ENCODE measurements at regions not wholly inside any gene's neighbourhood (a gene's known extent, or its start where the extent isn't known, plus 50 kb on each side); places are given as distances from the start of the nearest gene placed in this dataset.

DNA sequence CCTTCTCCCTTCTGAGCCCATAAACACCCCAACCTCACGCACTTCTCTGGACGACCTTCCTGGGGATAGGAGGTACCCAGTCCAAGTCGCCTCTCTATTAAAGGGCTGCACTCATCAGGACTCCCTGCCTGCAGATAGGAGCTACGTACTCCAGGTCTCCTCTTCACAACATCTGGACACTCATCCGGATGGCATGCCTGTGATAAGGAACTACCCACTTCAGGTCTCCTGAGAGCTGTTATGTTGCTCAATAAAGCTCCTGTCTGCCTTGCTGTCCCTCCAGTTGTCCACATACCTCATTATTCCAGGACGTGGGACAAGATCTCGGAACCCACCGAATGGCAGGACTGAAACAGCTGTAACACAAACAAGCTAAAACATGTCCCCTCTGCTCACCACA is 548.0 kb downstream of the TBC1D32 start:
- TF ChIP-seq, protein P1, sequence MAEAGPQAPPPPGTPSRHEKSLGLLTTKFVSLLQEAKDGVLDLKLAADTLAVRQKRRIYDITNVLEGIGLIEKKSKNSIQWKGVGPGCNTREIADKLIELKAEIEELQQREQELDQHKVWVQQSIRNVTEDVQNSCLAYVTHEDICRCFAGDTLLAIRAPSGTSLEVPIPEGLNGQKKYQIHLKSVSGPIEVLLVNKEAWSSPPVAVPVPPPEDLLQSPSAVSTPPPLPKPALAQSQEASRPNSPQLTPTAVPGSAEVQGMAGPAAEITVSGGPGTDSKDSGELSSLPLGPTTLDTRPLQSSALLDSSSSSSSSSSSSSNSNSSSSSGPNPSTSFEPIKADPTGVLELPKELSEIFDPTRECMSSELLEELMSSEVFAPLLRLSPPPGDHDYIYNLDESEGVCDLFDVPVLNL (CRISPR knock-in tag; IDR thresholded peaks at IDR 0.05; ENCODE audit: borderline replicate concordance, low read depth), result no peak
- TF ChIP-seq, protein P2, sequence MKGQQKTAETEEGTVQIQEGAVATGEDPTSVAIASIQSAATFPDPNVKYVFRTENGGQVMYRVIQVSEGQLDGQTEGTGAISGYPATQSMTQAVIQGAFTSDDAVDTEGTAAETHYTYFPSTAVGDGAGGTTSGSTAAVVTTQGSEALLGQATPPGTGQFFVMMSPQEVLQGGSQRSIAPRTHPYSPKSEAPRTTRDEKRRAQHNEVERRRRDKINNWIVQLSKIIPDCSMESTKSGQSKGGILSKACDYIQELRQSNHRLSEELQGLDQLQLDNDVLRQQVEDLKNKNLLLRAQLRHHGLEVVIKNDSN (CRISPR knock-in tag; IDR thresholded peaks at IDR 0.05), result no peak
- TF ChIP-seq, protein P3, sequence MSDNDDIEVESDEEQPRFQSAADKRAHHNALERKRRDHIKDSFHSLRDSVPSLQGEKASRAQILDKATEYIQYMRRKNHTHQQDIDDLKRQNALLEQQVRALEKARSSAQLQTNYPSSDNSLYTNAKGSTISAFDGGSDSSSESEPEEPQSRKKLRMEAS (CRISPR knock-in tag; IDR thresholded peaks at IDR 0.05), result no peak
- ATAC-seq (no peak), DNase-seq (ENCODE audit: low spot score) (no peak)
- POLR2A ChIA-PET, result no interaction called here
- no peaks in the 10 kb centered on the region for H3K4me1 Mint-ChIP-seq
- H3K9me3 Mint-ChIP-seq, result no peaks in the 10 kb centered on the region; the same call in 1 of the 2 replicates
- CTCF ChIA-PET, result no interaction called here
- no peaks in the 10 kb centered on the region for H3K36me3 Mint-ChIP-seq
- no peak overlapping the region for H3K27ac Mint-ChIP-seq
- no peak overlapping the region for H3K4me3 Mint-ChIP-seq
- no peaks in the 10 kb centered on the region for H3K27me3 Mint-ChIP-seq (ENCODE audit: low read depth)

DNA sequence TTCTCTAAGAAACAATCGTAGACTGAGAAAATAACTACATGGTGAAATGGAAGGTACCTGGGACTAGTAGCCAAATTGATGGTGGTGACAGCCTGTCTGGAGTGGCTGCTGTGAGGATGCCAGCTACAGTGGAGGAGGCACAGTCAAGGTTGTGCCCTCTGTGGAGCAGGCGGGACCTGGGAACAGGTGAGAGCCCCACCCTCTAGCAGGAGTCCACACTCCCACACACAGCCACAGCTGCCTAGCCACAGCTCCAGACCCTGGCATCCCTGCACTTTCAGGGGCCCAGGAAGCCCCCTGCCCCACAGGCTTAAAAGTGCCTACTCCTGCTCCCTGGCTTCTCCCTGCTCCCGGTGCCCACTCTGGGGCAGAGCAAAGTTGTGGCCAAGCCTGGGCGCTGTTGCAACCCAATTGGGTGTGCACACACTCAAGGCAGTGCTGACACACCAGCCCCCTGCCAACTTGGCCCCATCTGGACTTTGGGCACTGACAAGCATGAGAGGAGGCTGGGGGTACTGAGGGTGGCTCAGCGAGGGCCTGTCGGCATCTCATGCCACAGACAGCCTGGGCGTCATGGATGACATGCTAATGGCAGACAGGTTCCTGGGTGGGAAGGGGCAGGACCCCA is 548.7 kb downstream of the TBC1D32 start:
- no peak overlapping the region for H3K27ac Mint-ChIP-seq
- CTCF ChIA-PET, result no interaction called here
- no peaks in the 10 kb centered on the region for H3K36me3 Mint-ChIP-seq
- H3K9me3 Mint-ChIP-seq, result no peaks in the 10 kb centered on the region; the same call in 1 of the 2 replicates
- no peaks in the 10 kb centered on the region for H3K27me3 Mint-ChIP-seq (ENCODE audit: low read depth)
- DNase-seq (ENCODE audit: low spot score) (no peak), ATAC-seq (no peak)
- POLR2A ChIA-PET, result no interaction called here
- no peak overlapping the region for H3K4me3 Mint-ChIP-seq
- TF ChIP-seq ZNF121 (CRISPR knock-in tag; IDR thresholded peaks at IDR 0.05) (no peak), CREB1 (CRISPR knock-in tag; IDR thresholded peaks at IDR 0.05) (no peak), NFE2L1 (CRISPR knock-in tag; IDR thresholded peaks at IDR 0.05) (no peak), ZBTB21 (CRISPR knock-in tag; IDR thresholded peaks at IDR 0.05; ENCODE audit: borderline replicate concordance) (no peak), ZNF219 (CRISPR knock-in tag; IDR thresholded peaks at IDR 0.05; ENCODE audit: borderline replicate concordance) (no peak), FOXK1 (CRISPR knock-in tag; IDR thresholded peaks at IDR 0.05) (no peak), ZNF138 (CRISPR knock-in tag; conservative IDR thresholded peaks at IDR 0.05) (no peak)
- TF ChIP-seq, protein P4, sequence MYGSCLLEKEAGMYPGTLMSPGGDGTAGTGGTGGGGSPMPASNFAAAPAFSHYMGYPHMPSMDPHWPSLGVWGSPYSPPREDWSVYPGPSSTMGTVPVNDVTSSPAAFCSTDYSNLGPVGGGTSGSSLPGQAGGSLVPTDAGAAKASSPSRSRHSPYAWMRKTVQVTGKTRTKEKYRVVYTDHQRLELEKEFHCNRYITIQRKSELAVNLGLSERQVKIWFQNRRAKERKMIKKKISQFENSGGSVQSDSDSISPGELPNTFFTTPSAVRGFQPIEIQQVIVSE (CRISPR knock-in tag; IDR thresholded peaks at IDR 0.05; ENCODE audit: borderline replicate concordance), result no peak
- TF ChIP-seq, protein P2 (CRISPR knock-in tag; IDR thresholded peaks at IDR 0.05), result no peak
- TF ChIP-seq, protein P5, sequence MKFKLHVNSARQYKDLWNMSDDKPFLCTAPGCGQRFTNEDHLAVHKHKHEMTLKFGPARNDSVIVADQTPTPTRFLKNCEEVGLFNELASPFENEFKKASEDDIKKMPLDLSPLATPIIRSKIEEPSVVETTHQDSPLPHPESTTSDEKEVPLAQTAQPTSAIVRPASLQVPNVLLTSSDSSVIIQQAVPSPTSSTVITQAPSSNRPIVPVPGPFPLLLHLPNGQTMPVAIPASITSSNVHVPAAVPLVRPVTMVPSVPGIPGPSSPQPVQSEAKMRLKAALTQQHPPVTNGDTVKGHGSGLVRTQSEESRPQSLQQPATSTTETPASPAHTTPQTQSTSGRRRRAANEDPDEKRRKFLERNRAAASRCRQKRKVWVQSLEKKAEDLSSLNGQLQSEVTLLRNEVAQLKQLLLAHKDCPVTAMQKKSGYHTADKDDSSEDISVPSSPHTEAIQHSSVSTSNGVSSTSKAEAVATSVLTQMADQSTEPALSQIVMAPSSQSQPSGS (CRISPR knock-in tag; IDR thresholded peaks at IDR 0.05; ENCODE audit: borderline replicate concordance, low read depth), result no peak
- TF ChIP-seq, protein P6, sequence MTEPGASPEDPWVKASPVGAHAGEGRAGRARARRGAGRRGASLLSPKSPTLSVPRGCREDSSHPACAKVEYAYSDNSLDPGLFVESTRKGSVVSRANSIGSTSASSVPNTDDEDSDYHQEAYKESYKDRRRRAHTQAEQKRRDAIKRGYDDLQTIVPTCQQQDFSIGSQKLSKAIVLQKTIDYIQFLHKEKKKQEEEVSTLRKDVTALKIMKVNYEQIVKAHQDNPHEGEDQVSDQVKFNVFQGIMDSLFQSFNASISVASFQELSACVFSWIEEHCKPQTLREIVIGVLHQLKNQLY (CRISPR knock-in tag; IDR thresholded peaks at IDR 0.05), result no peak
- TF ChIP-seq, protein P7, sequence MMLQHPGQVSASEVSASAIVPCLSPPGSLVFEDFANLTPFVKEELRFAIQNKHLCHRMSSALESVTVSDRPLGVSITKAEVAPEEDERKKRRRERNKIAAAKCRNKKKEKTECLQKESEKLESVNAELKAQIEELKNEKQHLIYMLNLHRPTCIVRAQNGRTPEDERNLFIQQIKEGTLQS (CRISPR knock-in tag; conservative IDR thresholded peaks at IDR 0.05), result no peak
- H3K4me1 Mint-ChIP-seq, result no peaks in the 10 kb centered on the region

DNA sequence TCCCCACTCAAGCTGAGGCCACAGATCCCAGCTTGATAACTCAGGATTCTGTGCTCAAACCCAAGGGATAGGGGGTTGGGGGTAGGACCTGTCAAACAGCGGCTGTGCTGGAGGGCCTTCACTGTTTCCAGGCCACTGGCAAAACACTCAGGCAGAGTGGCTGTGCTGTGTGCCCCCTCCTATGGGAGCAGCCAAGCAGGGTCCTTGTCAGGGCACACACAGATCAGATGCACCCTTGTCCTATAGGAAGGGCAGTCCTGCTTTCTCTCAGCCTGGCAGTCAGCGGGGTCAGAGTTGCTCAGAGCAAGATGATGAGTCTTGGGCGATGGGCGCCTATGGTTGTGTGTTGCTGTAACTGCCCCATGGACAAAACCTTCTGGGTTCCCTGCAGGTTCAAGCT is 554.8 kb downstream of the TBC1D32 start:
- DNase-seq (ENCODE audit: low spot score) (no peak), ATAC-seq (no peak)
- Mint-ChIP-seq H3K27me3 (ENCODE audit: low read depth) (no peaks in the 10 kb centered on the region), H3K4me1 (no peaks in the 10 kb centered on the region), H3K4me3 (no peak overlapping the region), H3K9me3 (peaks cover 18% of the 10 kb centered on the region), H3K36me3 (peaks cover 9% of the 10 kb centered on the region), H3K27ac (no peak overlapping the region)
- ChIA-PET POLR2A (no interaction called here), CTCF (no interaction called here)
- TF ChIP-seq, protein P8, sequence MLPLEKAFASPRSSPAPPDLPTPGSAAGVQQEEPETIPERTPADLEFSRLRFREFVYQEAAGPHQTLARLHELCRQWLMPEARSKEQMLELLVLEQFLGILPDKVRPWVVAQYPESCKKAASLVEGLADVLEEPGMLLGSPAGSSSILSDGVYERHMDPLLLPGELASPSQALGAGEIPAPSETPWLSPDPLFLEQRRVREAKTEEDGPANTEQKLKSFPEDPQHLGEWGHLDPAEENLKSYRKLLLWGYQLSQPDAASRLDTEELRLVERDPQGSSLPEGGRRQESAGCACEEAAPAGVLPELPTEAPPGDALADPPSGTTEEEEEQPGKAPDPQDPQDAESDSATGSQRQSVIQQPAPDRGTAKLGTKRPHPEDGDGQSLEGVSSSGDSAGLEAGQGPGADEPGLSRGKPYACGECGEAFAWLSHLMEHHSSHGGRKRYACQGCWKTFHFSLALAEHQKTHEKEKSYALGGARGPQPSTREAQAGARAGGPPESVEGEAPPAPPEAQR (CRISPR knock-in tag; IDR thresholded peaks at IDR 0.05), result no peak
- TF ChIP-seq EMX1 (CRISPR knock-in tag; IDR thresholded peaks at IDR 0.05), result no peak
- TF ChIP-seq OVOL2 (CRISPR knock-in tag; IDR thresholded peaks at IDR 0.05; ENCODE audit: borderline replicate concordance), result no peak
- TF ChIP-seq KAT7 (CRISPR knock-in tag; IDR thresholded peaks at IDR 0.05; ENCODE audit: borderline replicate concordance), result no peak
- TF ChIP-seq NR2C2 (CRISPR knock-in tag; IDR thresholded peaks at IDR 0.05), result no peak
- no peak for TF ChIP-seq ZNF317 (CRISPR knock-in tag; IDR thresholded peaks at IDR 0.05; ENCODE audit: borderline replicate concordance, low read depth)
- TF ChIP-seq, protein P9, sequence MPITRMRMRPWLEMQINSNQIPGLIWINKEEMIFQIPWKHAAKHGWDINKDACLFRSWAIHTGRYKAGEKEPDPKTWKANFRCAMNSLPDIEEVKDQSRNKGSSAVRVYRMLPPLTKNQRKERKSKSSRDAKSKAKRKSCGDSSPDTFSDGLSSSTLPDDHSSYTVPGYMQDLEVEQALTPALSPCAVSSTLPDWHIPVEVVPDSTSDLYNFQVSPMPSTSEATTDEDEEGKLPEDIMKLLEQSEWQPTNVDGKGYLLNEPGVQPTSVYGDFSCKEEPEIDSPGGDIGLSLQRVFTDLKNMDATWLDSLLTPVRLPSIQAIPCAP (CRISPR knock-in tag; IDR thresholded peaks at IDR 0.05), result no peak
- TF ChIP-seq JAZF1 (CRISPR knock-in tag; IDR thresholded peaks at IDR 0.05), result no peak
